ENCODE measurements at regions not wholly inside any gene's neighbourhood (a gene's known extent, or its start where the extent isn't known, plus 50 kb on each side); places are given as distances from the start of the nearest gene placed in this dataset.

GRCh38 chr9:86562691-86563090, 208.5 kb upstream of the TUT7 start:
- TF ChIP-seq, protein P1, sequence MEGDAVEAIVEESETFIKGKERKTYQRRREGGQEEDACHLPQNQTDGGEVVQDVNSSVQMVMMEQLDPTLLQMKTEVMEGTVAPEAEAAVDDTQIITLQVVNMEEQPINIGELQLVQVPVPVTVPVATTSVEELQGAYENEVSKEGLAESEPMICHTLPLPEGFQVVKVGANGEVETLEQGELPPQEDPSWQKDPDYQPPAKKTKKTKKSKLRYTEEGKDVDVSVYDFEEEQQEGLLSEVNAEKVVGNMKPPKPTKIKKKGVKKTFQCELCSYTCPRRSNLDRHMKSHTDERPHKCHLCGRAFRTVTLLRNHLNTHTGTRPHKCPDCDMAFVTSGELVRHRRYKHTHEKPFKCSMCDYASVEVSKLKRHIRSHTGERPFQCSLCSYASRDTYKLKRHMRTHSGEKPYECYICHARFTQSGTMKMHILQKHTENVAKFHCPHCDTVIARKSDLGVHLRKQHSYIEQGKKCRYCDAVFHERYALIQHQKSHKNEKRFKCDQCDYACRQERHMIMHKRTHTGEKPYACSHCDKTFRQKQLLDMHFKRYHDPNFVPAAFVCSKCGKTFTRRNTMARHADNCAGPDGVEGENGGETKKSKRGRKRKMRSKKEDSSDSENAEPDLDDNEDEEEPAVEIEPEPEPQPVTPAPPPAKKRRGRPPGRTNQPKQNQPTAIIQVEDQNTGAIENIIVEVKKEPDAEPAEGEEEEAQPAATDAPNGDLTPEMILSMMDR (IDR thresholded peaks at IDR 0.05), result no peak
- TF ChIP-seq POLR2A (IDR thresholded peaks at IDR 0.05; ENCODE audit: low read depth) (no peak), POLR2AphosphoS5 (IDR thresholded peaks at IDR 0.05) (no peak), EP300 (IDR thresholded peaks at IDR 0.05) (no peak)
- Histone ChIP-seq H3K27me3 (no peaks in the 10 kb centered on the region), H3K36me3 (no peaks in the 10 kb centered on the region), H3K4me1 (no peaks in the 10 kb centered on the region), H3K9me3 (no peaks in the 10 kb centered on the region), H3K27ac (replicated peaks in 1 of 4) (no peak overlapping the region), H3K4me3 (no peak overlapping the region)
- intact Hi-C loops (cut with DNase I), result no loop called here
- no peak for DNase-seq (ENCODE audit: extremely low spot score)
- 73% methylated on average over 5 of the region's 5 CpGs for WGBS

GRCh38 chr9:86557918-86558317, 203.7 kb upstream of the TUT7 start:
- 90% methylated on average over 3 of the region's 3 CpGs for WGBS
- intact Hi-C loops (cut with DNase I), result no loop called here
- TF ChIP-seq, protein P1 (IDR thresholded peaks at IDR 0.05), result no peak
- TF ChIP-seq EP300 (IDR thresholded peaks at IDR 0.05) (no peak), POLR2AphosphoS5 (IDR thresholded peaks at IDR 0.05) (no peak), POLR2A (IDR thresholded peaks at IDR 0.05; ENCODE audit: low read depth) (no peak)
- Histone ChIP-seq H3K4me3 (no peak overlapping the region), H3K4me1 (peaks cover 0 to 8% (median 6%) of the 10 kb centered on the region in 4 donors), H3K27ac (replicated peaks in 1 of 4) (no peak overlapping the region), H3K9me3 (no peaks in the 10 kb centered on the region), H3K27me3 (no peaks in the 10 kb centered on the region), H3K36me3 (no peaks in the 10 kb centered on the region)
- DNase-seq (ENCODE audit: extremely low spot score), result no peak

GRCh38 chr9:86557063-86557766, 203.0 kb upstream of the TUT7 start:
- no peak overlapping the region for H3K4me3 ChIP-seq
- peaks cover 0 to 8% (median 6%) of the 10 kb centered on the region in 4 donors for H3K4me1 ChIP-seq
- no peaks in the 10 kb centered on the region for H3K27me3 ChIP-seq
- TF ChIP-seq POLR2A (IDR thresholded peaks at IDR 0.05; ENCODE audit: low read depth) (no peak), POLR2AphosphoS5 (IDR thresholded peaks at IDR 0.05) (no peak), EP300 (IDR thresholded peaks at IDR 0.05) (no peak)
- TF ChIP-seq, protein P1 (IDR thresholded peaks at IDR 0.05), result no peak
- no peak for DNase-seq (ENCODE audit: extremely low spot score)
- no peak overlapping the region for H3K27ac ChIP-seq (replicated peaks in 1 of 4)
- intact Hi-C loops (cut with DNase I), result no loop called here
- H3K9me3 ChIP-seq, result no peaks in the 10 kb centered on the region
- 59% methylated on average over 6 of the region's 7 CpGs for WGBS
- no peaks in the 10 kb centered on the region for H3K36me3 ChIP-seq

GRCh38 chr9:86555661-86556060, 201.5 kb upstream of the TUT7 start:
- no peak for DNase-seq (ENCODE audit: extremely low spot score)
- 73% methylated on average over 2 of the region's 2 CpGs for WGBS
- Histone ChIP-seq H3K36me3 (no peaks in the 10 kb centered on the region), H3K4me1 (peaks cover 0 to 8% (median 6%) of the 10 kb centered on the region in 4 donors), H3K27me3 (no peaks in the 10 kb centered on the region), H3K27ac (replicated peaks in 1 of 4) (no peak overlapping the region), H3K4me3 (no peak overlapping the region), H3K9me3 (no peaks in the 10 kb centered on the region)
- intact Hi-C loops (cut with DNase I), result no loop called here
- TF ChIP-seq EP300 (IDR thresholded peaks at IDR 0.05) (no peak), POLR2A (IDR thresholded peaks at IDR 0.05; ENCODE audit: low read depth) (no peak), POLR2AphosphoS5 (IDR thresholded peaks at IDR 0.05) (no peak)
- TF ChIP-seq, protein P1 (IDR thresholded peaks at IDR 0.05), result no peak

DNA sequence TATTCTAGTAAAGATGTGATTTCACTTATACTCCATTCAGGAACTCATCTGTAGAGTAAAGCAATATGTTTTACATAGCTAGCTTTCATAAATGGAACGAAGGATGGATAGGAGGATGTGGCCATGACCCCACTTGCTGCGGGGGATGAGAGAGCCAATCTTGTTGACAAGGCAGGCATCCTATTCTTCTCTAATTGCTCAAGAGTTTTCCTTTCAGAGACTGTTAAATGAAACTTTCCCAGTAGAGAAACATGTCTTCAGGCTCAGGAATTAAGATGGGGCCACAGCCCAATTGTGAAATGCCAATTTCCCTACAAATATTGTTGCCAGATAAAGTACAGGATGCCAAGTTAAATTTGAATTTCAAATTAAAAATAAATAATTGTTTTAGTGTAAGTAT, 196.2 kb upstream of the TUT7 start:
- H3K36me3 ChIP-seq, result no peaks in the 10 kb centered on the region
- H3K27me3 ChIP-seq, result no peaks in the 10 kb centered on the region
- no peak for DNase-seq (ENCODE audit: extremely low spot score)
- no peak overlapping the region for H3K27ac ChIP-seq (replicated peaks in 1 of 4)
- H3K4me1 ChIP-seq, result no peaks in the 10 kb centered on the region
- no peaks in the 10 kb centered on the region for H3K9me3 ChIP-seq
- 86% methylated on average over 2 of the region's 2 CpGs for WGBS
- H3K4me3 ChIP-seq, result no peak overlapping the region
- TF ChIP-seq, protein P1 (IDR thresholded peaks at IDR 0.05), result no peak
- TF ChIP-seq POLR2AphosphoS5 (IDR thresholded peaks at IDR 0.05), result no peak
- no peak for TF ChIP-seq EP300 (IDR thresholded peaks at IDR 0.05)
- no peak for TF ChIP-seq POLR2A (IDR thresholded peaks at IDR 0.05; ENCODE audit: low read depth)
- intact Hi-C loops (cut with DNase I), result no loop called here

Measured in esophagus muscularis mucosa (tissue), 4 donors.